ENCODE measurements at regions not wholly inside any gene's neighbourhood (a gene's known extent, or its start where the extent isn't known, plus 50 kb on each side); places are given as distances from the start of the nearest gene placed in this dataset.
A peak's percentile ranks its signal among the peaks of the same experiment; 100 is the strongest.

DNA sequence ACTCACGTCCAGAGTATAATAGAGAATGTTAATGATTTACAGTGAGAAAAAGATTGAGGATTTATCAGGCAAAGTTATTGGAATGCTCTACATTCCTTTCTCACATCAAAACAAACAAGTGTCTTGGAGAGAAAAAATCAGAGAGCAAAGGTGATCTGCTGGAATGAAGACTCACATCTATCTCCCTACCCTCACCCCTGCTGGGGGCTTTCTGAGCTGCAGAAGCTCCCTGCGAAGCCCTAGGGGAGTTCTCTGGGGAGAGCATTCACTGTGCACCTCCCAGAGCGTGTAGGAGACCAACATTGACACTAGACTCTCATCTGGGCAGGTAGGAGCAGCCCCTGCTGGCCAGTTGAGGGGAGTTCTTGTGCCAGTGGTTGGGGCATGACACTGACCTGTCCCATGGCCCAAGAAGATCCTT lies 76.6 kb upstream of the ADAMTS16 start:
- in situ Hi-C loops (cut with HindIII; ENCODE audit: low sequenced_read_pairs): no loop called here
- TF ChIP-seq, protein P1, sequence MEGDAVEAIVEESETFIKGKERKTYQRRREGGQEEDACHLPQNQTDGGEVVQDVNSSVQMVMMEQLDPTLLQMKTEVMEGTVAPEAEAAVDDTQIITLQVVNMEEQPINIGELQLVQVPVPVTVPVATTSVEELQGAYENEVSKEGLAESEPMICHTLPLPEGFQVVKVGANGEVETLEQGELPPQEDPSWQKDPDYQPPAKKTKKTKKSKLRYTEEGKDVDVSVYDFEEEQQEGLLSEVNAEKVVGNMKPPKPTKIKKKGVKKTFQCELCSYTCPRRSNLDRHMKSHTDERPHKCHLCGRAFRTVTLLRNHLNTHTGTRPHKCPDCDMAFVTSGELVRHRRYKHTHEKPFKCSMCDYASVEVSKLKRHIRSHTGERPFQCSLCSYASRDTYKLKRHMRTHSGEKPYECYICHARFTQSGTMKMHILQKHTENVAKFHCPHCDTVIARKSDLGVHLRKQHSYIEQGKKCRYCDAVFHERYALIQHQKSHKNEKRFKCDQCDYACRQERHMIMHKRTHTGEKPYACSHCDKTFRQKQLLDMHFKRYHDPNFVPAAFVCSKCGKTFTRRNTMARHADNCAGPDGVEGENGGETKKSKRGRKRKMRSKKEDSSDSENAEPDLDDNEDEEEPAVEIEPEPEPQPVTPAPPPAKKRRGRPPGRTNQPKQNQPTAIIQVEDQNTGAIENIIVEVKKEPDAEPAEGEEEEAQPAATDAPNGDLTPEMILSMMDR (IDR thresholded peaks at IDR 0.05; ENCODE audit: low read depth, low read length): no peak

DNA sequence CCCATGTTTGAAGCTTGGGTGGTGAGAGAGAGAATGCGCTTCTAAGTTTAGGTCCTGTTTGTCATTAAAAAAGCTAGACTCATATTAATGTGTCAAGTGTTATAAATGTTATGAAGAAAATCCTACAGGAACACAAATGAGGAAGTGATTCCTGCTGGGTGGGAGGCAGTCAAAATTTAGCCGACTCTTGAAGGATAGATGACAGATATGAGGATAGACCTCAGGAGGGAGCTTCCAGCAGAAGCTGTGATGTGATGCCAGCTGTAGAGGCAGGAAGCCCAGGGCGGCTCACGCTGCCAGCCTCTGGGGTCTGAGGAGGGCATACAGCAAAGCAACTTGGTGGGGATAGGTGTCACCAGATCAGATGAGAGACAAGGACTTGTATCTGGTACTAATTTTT lies 74.7 kb upstream of the ADAMTS16 start:
- in situ Hi-C loops (cut with HindIII; ENCODE audit: low sequenced_read_pairs): no loop called here
- DNase-seq (ENCODE audit: low read depth, low spot score): no peak
- TF ChIP-seq, protein P1 (IDR thresholded peaks at IDR 0.05; ENCODE audit: low read depth, low read length): no peak

More for the DNA sequence above, 76.6 kb upstream of the ADAMTS16 start:
- DNase-seq (ENCODE audit: low read depth, low spot score): no peak
- H3K4me3 ChIP-seq (ENCODE audit: low read depth, low read length): no peak overlapping the region

GRCh38 chr5:5066276-5067186 lies 73.6 kb upstream of the ADAMTS16 start:
- H3K4me3 ChIP-seq (ENCODE audit: low read depth, low read length): no peak overlapping the region
- in situ Hi-C loops (cut with HindIII; ENCODE audit: low sequenced_read_pairs): no loop called here
- peak; percentile 30 for DNase-seq (ENCODE audit: low read depth, low spot score)
- TF ChIP-seq, protein P1 (IDR thresholded peaks at IDR 0.05; ENCODE audit: low read depth, low read length): no peak

More for the DNA sequence above, 74.7 kb upstream of the ADAMTS16 start:
- H3K4me3 ChIP-seq (ENCODE audit: low read depth, low read length): no peak overlapping the region

- no peak overlapping the region for H3K4me3 ChIP-seq (ENCODE audit: low read depth, low read length)
- DNase-seq (ENCODE audit: low read depth, low spot score): no peak
- in situ Hi-C loops (cut with HindIII; ENCODE audit: low sequenced_read_pairs): no loop called here
- TF ChIP-seq, protein P1 (IDR thresholded peaks at IDR 0.05; ENCODE audit: low read depth, low read length): no peak
These were observed 70.3 kb upstream of the ADAMTS16 start for GRCh38 chr5:5069851-5070250.

- in situ Hi-C loops (cut with HindIII; ENCODE audit: low sequenced_read_pairs): no loop called here
- no peak overlapping the region for H3K4me3 ChIP-seq (ENCODE audit: low read depth, low read length)
- TF ChIP-seq, protein P1 (IDR thresholded peaks at IDR 0.05; ENCODE audit: low read depth, low read length): no peak
- no peak for DNase-seq (ENCODE audit: low read depth, low spot score)
These were observed 68.6 kb upstream of the ADAMTS16 start for GRCh38 chr5:5071554-5071953.

- DNase-seq (ENCODE audit: low read depth, low spot score): no peak
- TF ChIP-seq, protein P1 (IDR thresholded peaks at IDR 0.05; ENCODE audit: low read depth, low read length): no peak
- in situ Hi-C loops (cut with HindIII; ENCODE audit: low sequenced_read_pairs): no loop called here
- H3K4me3 ChIP-seq (ENCODE audit: low read depth, low read length): no peak overlapping the region
These were observed 62.9 kb upstream of the ADAMTS16 start for GRCh38 chr5:5077236-5077635.

All from astrocyte of the spinal cord (primary cell).